Tibial artery (tissue), 4 donors: ENCODE measurements at regions not wholly inside any gene's neighbourhood (a gene's known extent, or its start where the extent isn't known, plus 50 kb on each side); places are given as distances from the start of the nearest gene placed in this dataset.

Experiments used
- DNase-seq, 2 donors: peaks; one replicate each; pipeline ENCODE4 v3.0.0-alpha.2; 2019
- H3K27ac ChIP-seq, 2 donors: fragments of 200-600 bp; sonication (generic) in 1 of 2; 1 replicate in 1 of 2; 2 replicates in 1 of 2; pipeline ENCODE4 v1.5.1; 2018 to 2019; ENCODE audit warnings: mild to moderate bottlenecking in 1 of 2
- H3K27me3 ChIP-seq, 2 donors: fragments of 200-600 bp; sonication (generic) in 1 of 2; one replicate each; pipeline versions ENCODE4 v1.5.1 to v1.6.0; 2016 to 2019
- H3K36me3 ChIP-seq, 3 donors: fragments of 200-600 bp; sonication (generic) in 2 of 3; one replicate each; pipeline ENCODE4 v1.5.1; 2016 to 2019; ENCODE audit warnings: mild to moderate bottlenecking in 2 of 3
- H3K4me1 ChIP-seq, 4 donors: fragments of 200-600 bp; sonication (generic) in 2 of 4; 1 replicate in 3 of 4; 2 replicates in 1 of 4; pipeline ENCODE4 v1.5.1; 2016 to 2019
- H3K4me3 ChIP-seq, 2 donors: fragments of 200-600 bp; sonication (generic) in 1 of 2; 1 replicate in 1 of 2; 2 replicates in 1 of 2; pipeline ENCODE4 v1.5.1; 2018 to 2019; ENCODE audit warnings: mild to moderate bottlenecking in 2 of 2
- H3K9me3 ChIP-seq, 3 donors: fragments of 200-600 bp; sonication (generic) in 1 of 3; one replicate each; pipeline ENCODE4 v1.5.1; 2016 to 2019
- intact Hi-C: fragments of 100-400 bp; cut with DNase I; formaldehyde crosslinking; loops from one replicate; pipeline ENCODE4 v1.15.0; 2023; ENCODE audit warnings: low total_unique reads
- TF ChIP-seq, protein P1 (sequence below), 2 experiments: fragments of 200-600 bp in 1 of 2; fragments of 450-650 bp in 1 of 2; IDR thresholded peaks; one replicate each; pipeline ENCODE4 v1.5.1; 2017 to 2019; ENCODE audit warnings: antibody characterized with exemption in 2 of 2, mild to moderate bottlenecking in 1 of 2, moderate library complexity in 1 of 2

DNA sequence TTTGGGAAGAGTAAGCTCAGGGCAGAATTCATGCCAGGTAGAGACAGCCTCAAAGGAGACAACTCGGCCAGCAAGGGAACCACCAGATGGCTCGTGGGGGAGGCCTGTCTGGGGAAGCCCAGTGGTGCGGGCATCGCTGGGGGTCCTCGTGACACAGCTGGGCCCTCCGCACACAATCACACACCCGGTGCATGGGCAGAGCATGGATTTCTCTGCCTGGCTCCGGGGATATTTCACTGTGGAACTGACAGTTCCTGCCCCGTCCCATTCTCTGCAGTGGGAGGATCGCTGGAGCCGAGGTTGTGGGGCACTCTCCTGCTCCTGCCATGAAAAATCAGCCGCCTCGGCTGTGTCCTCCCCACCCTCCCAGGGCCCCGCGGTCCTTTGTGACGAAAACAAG lies 108.0 kb downstream of the CRYAA start:
- Histone ChIP-seq H3K4me1 (no peaks in the 10 kb centered on the region), H3K27ac (no peak overlapping the region), H3K27me3 (peaks cover 0 to 74% of the 10 kb centered on the region in 2 donors), H3K36me3 (no peaks in the 10 kb centered on the region), H3K9me3 (no peaks in the 10 kb centered on the region), H3K4me3 (no peak overlapping the region)
- no peak for DNase-seq
- TF ChIP-seq, protein P1, sequence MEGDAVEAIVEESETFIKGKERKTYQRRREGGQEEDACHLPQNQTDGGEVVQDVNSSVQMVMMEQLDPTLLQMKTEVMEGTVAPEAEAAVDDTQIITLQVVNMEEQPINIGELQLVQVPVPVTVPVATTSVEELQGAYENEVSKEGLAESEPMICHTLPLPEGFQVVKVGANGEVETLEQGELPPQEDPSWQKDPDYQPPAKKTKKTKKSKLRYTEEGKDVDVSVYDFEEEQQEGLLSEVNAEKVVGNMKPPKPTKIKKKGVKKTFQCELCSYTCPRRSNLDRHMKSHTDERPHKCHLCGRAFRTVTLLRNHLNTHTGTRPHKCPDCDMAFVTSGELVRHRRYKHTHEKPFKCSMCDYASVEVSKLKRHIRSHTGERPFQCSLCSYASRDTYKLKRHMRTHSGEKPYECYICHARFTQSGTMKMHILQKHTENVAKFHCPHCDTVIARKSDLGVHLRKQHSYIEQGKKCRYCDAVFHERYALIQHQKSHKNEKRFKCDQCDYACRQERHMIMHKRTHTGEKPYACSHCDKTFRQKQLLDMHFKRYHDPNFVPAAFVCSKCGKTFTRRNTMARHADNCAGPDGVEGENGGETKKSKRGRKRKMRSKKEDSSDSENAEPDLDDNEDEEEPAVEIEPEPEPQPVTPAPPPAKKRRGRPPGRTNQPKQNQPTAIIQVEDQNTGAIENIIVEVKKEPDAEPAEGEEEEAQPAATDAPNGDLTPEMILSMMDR (IDR thresholded peaks at IDR 0.05), result no peak
- intact Hi-C loops, result no loop called here

GRCh38 chr21:43275421-43276211 lies 106.8 kb downstream of the CRYAA start:
- H3K27ac ChIP-seq, result no peak overlapping the region
- no peak overlapping the region for H3K4me3 ChIP-seq
- intact Hi-C loops, result no loop called here
- peaks cover 0 to 76% of the 10 kb centered on the region in 2 donors for H3K27me3 ChIP-seq
- H3K9me3 ChIP-seq, result no peaks in the 10 kb centered on the region
- H3K36me3 ChIP-seq, result no peaks in the 10 kb centered on the region
- TF ChIP-seq, protein P1 (IDR thresholded peaks at IDR 0.05), result no peak
- no peak for DNase-seq
- no peaks in the 10 kb centered on the region for H3K4me1 ChIP-seq

- TF ChIP-seq, protein P1 (IDR thresholded peaks at IDR 0.05), result no peak
- Histone ChIP-seq H3K36me3 (no peaks in the 10 kb centered on the region), H3K9me3 (no peaks in the 10 kb centered on the region), H3K27ac (no peak overlapping the region), H3K4me1 (no peaks in the 10 kb centered on the region), H3K4me3 (no peak overlapping the region), H3K27me3 (peaks cover 0 to 76% of the 10 kb centered on the region in 2 donors)
- no peak for DNase-seq
- intact Hi-C loops, result no loop called here
Observed at GRCh38 chr21:43274946-43275310, 106.1 kb downstream of the CRYAA start.

GRCh38 chr21:43274022-43274945 lies 105.5 kb downstream of the CRYAA start:
- DNase-seq, result no peak
- no peaks in the 10 kb centered on the region for H3K9me3 ChIP-seq
- intact Hi-C loops, result no loop called here
- TF ChIP-seq, protein P1 (IDR thresholded peaks at IDR 0.05), result no peak
- H3K4me3 ChIP-seq, result no peak overlapping the region
- no peak overlapping the region for H3K27ac ChIP-seq
- H3K36me3 ChIP-seq, result no peaks in the 10 kb centered on the region
- H3K4me1 ChIP-seq, result peaks cover 0 to 3% (median 0%) of the 10 kb centered on the region in 4 donors
- peaks cover 0 to 76% of the 10 kb centered on the region in 2 donors for H3K27me3 ChIP-seq

GRCh38 chr21:43273708-43274021 lies 104.9 kb downstream of the CRYAA start:
- DNase-seq, result no peak
- intact Hi-C loops, result no loop called here
- TF ChIP-seq, protein P1 (IDR thresholded peaks at IDR 0.05), result no peak
- peaks cover 0 to 73% of the 10 kb centered on the region in 2 donors for H3K27me3 ChIP-seq
- H3K27ac ChIP-seq, result no peak overlapping the region
- no peaks in the 10 kb centered on the region for H3K9me3 ChIP-seq
- H3K4me1 ChIP-seq, result peaks cover 0 to 4% (median 0%) of the 10 kb centered on the region in 4 donors
- H3K36me3 ChIP-seq, result no peaks in the 10 kb centered on the region
- no peak overlapping the region for H3K4me3 ChIP-seq
